ENCODE measurements at regions not wholly inside any gene's neighbourhood (a gene's known extent, or its start where the extent isn't known, plus 50 kb on each side); places are given as distances from the start of the nearest gene placed in this dataset.
"Not testable (repeated sequence)": the region's sequence is repeated elsewhere in the genome, so short reads cannot be mapped to it uniquely, and the experiment has no call there.

DNA sequence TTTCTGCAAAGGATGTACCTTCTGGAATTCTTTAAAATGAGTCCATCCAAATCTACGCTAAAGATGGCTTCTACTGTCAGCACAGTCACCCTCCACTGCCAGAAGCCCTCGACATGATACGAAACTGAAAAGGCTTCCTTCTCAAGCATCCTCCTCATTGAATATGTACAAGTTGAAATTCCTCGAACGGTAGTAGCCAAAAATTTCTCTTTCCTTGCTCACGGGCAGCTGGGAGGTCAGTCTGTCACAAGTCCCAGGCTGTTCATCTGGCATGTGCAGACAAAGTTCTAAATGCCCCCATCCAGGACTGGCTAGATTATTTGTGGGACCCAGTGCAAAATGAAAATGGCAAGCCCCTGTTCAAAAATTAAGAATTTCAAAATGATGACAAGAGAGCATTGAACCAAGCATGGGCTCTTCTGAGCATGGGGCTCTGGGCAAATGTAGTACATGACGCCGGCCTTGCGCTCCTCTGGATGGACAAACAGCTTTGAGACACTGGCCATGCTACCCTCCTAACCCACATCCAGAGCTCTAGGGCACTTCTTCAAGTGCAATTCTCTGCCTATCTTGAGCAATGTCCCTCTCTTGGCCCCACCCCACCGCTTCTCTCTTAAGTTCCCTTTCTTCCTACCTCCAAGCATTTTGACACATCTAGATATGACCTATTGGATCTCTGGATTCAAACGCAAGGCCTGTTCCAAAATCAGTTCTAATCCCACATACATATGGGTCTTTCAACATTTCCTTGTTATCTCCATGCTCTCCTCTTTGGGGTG lies 78.9 kb upstream of the FLT1 start:
- no peak for DNase-seq (ENCODE audit: low read depth)

DNA sequence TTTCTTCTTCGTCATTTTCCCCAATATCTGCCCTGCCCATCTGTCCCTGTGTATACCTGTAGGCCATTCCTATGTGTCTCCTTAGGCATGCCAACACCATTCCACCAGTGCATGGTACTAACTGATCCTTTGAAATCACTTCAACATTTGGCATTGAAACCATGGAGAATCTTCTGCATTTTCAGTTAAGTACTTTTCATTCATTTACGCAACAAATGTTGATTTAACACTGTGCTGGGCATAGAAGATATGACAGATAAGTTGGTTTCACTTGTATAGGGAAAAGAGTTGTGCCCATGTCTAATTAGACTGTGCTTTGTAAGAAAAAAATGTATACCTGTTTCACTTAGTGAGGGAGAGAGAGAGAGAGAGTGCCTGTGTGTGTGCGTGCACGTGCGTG lies 77.9 kb upstream of the FLT1 start:
- DNase-seq (ENCODE audit: low read depth): no peak

DNA sequence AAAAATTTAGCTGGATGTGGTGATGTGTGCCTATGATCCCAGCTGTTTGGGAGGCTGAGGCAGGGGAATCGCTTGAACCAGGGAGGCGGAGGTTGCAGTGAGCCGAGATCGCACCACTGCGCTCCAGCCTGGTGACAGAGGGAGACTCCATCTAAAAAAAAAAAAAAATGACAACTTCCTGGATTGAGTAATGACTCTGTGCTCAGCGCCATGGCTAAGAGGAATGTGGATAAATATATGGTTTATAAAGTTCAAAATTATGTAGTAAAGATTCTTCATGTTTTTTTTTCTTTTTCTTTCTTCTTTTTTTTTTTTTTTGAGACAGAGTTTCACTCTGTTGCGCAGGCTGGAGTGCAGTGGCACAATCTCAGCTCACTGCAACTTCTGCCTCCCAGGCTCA lies 75.4 kb upstream of the FLT1 start:
- not testable (repeated sequence) for DNase-seq (ENCODE audit: low read depth)

DNA sequence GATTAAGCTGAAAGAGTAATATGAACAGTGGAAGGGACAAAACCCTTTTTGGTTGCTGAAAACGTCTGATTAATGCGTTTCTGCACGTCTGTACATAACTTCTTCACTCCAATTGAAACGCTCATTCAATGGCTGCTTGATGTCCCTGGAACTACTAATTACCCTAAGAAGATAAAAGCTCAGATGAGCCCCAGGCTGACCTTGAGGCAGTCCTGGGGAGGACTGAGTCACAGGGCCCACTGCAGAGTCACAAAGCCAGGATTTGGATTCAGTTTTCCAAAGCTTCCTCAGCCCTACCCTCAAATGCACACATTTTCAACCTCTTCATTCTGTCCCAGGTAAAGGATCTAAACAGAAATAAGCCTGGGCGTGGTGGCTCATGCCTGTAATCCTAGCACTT lies 75.0 kb upstream of the FLT1 start:
- DNase-seq (ENCODE audit: low read depth): peak; percentile 9

DNA sequence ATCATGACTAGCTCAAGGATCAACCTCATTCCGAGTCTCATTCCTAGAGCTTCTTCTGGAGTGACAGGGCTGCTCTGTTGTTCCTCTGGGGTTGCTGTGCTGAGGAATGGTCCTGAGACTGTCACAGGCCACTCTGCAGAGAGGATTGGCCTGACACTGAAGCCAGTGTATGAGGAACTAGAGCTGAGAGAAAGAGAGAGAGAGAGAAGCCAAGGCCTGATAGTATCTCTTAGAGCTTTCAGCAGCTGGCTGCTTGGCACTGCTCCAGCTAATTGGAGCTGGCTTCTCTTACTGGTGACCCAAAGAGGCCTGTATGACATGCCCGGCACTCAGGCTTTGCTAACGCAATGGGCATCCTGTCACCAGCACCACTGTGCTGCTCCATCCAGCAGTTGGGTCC lies 73.4 kb upstream of the FLT1 start:
- DNase-seq (ENCODE audit: low read depth): no peak

DNA sequence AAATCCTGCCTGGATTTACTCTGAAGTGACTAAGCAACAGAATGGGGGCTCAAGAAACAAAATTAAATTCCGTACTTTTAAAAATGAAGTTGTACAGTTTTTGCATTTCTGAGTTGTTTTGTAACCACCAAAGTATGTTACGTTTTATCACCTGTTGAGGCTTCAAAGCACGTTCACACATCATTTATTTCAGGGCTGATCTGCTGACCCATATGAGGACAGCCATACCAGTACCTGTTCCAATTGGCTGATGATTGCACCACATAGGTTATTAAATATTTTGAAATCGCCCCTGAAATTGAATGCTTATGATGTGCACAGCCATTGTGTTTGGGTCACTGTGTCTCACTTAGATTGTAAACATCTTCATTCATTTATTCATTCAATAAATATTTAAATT lies 72.0 kb upstream of the FLT1 start:
- DNase-seq (ENCODE audit: low read depth): no peak

DNA sequence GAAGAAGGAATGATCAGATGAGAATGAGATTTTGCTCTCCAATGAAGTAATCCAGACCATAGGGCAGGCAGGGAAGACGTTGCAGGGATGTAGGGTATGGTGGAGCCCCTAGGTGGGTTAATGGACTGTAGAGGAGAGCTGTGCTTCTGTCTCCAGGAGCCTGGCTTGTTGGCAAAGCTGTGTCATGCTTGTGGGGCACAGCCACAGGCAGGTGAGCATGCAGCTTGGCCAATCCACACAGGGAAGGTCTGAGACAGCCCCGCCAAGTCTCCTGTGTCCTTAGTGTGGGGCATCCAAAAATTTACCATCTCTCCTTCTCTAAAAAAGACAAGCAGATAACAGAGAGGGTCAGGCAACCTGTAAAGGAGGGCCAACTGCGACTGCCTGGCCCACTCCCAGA lies 71.4 kb upstream of the FLT1 start:
- no peak for DNase-seq (ENCODE audit: low read depth)

DNA sequence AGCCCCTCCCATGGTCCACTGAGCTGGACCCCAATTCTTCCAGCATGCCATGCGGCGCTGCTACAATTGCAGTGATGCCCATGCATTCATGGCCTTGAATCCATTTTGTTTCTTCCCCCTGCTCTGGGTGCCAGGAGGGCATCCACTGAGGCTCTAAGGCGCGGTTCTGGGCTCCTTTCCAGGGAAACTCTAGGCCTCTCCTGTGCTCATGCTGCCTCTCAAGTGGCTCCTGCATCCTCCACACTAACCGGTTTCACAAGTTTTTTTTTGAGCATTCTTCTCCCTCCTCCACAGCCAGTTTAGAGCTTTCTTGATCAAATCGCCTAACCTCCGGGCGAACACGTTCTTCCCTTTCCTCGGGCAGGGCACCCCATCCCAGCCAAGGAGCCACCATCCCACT lies 69.1 kb upstream of the FLT1 start:
- DNase-seq (ENCODE audit: low read depth): no peak

DNA sequence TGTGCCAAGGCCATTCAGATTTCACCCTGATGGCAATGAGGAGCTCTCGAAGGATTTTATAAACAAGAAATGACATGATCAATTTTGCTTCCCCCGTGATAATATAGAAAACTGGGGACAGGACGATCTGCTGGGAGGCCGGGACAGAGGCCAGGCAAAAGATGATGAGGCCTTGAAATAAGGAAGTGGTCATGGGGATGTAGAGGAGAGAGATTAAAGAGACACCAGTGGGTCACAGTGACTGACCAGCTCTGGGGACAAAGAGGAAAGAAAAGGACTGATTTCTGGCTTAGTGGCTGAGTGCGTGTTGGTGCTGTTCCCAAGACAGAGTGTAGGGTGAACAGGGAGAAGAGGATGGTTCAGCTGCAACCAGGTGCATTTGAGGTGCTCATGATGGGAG lies 68.7 kb upstream of the FLT1 start:
- no peak for DNase-seq (ENCODE audit: low read depth)

DNA sequence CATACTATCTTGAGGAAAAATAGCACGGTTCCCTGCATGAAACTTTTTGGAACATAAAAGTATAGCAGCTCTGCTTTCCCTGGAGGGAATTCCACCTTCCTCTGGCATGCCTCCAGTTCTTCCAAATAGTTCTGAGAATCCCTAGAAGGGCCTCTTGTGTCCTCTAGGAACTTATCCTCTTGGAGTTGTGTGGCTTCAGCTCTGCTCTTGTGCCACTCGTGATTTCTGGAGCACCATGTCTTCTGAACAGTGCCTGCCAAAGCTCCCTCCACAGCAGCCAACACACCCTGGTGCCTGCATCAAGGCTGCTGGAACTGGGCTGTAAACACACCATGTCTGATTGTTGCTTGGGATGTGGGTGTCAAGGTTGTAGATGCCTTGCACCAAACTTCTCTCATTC lies 65.7 kb upstream of the FLT1 start:
- DNase-seq (ENCODE audit: low read depth): no peak

DNA sequence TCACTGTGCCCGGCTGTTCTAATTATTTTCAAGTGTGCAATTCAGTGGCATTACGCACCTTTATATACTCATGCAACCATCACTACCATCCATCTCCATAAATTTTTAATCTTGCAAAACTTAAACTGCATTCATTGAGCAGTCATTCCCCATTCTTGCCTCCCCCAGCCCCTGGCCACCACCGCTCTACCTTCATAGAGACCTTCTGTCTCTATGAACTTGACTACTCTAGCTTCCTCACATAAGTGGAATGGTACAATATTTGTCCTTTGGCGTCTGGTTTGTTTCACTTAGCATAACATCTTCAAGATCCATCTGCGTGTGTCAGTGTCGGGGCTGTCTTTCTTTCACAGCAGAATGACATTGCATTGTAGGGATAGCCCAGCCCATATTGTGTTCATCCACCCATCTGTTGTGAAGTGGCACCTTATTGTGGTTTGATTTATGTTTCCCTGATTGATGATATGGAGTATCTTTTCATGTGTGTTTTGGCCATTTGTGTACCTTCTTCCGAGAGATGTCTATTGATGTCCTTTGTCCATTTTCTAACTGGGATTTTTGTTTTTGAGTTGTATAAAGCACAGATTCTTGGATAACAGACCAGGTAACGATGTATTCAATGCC lies 64.8 kb upstream of the FLT1 start:
- no peak for DNase-seq (ENCODE audit: low read depth)

DNA sequence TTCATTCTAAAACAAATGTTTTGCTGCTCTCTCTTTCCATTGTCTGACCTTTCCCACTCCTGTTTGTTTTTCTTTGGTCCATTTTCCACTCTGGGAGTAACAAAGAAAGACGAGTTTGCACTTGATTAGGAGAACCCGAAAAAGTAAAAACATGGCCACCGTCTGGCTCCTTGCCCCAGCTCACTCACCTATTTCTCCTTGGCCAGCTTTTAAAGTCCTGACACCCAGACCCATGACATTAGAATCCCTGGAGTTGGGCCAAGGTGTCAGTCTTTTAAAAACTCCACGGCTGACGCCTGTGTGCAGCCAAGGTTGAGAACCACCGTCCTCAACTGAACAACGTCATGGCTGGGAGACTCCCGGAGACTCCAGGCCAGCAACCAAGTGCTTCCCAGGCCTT lies 63.6 kb upstream of the FLT1 start:
- no peak for DNase-seq (ENCODE audit: low read depth)

DNA sequence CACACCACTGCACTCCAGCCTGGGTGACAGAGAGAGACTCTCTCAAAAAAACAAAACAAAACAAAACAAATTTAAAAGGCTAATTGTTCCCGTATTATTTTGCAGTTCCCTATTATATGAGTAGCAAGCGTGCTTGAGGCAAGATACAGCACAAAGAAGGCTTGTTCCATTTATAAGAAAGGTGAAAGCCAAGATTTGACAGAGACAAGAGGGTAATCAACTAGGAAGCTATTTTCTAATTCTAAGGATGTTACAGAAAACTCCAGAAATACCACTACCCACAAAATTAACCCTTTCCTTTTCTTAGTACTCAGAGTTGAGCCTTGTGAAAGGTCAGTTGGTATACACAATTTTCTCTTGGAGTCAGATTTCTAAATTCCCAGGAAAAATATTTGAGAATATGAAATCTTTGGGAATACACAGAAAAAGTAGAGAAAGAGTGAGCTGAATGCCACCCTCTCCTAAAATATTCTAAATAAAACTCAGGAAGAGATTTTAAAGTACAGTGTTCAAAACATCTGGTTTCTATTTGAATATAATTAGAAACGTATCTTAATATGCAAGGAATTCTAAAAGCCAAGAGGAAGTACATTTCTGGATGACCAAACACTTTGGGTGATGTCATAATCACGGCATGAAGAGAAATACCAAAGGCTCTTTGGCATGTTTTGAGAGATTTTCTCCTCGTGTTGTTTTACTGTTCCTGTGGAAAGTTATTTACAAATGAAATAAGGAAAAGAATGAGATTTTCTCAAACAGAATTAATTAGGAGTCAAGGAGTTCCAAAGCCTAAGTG lies 63.0 kb upstream of the FLT1 start:
- DNase-seq (ENCODE audit: low read depth): peak; percentile 79

DNA sequence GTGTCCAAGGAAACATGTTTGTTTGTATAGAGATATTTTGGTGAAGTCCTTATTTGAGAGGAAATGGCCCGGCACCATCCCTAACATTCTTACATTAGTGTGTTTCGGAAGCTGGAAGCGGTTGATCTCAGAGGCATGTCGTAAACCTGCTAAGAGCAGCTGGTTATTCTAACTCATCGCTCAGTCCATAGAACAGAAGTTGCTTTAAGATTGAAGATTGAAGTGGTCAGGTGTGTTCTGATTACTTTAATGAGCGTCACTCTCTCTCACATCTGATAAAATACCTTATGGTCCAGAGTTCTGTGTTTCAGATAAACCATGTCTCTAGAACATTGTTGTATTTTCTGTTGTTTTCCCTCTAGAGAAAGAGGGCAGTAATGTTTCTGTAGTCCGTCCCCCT lies 60.2 kb upstream of the FLT1 start:
- DNase-seq (ENCODE audit: low read depth): no peak

DNA sequence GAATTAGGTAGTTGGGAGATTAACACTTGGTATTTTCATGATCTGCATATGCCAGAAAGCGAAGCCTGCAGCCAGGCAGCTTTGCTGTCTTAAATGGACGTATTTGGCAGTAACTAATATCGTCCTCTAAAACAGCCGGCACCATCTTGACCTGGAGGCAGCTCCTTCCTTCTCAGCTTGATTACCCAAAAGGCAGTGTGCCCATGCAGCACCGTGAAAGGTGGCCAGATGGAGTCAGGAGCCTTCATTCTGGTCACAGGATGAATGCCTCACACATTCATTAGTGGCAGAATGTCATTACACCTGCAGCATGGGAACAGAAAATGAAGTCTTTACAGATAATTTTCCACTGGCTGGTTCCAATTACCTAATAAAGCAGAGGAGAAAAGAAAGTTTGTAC lies 59.0 kb upstream of the FLT1 start:
- no peak for DNase-seq (ENCODE audit: low read depth)

DNA sequence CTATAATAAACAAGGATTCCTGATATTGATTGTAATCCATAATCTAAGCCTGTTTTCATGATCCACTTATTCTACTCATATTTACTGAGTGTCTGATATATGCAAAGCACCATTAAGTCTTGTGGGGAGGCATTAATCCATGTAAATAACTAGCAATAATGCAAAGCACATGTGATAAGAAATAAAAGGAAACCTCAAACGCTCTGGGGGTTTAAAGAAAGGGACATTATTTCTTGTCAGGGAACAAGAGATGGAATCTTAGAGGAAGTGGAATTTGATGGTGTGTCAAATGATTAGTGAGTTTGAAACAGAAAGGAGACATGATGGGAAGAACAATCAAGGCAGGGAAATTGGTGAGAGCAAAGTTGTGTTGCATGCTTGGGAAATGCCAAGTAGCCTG lies 57.4 kb upstream of the FLT1 start:
- no peak for DNase-seq (ENCODE audit: low read depth)

DNA sequence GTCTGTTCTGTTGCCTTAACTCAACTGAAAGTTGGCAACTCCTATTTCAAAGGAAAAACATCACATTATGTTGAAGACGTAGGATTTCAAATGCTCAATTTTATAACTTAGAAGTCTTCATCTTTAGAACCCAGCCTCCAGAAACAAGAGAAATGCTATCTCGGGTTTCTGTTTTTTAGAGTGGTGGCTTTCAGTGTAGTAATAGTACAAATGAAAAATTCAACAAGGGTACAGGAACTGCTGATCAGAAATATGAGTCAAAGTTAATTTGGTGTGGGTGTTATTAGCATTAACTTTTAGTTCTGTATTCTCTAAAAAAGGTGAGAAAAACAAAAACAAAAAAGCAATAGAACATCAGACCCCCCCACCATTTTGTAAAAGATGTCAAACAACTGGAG lies 56.6 kb upstream of the FLT1 start:
- DNase-seq (ENCODE audit: low read depth): no peak

DNA sequence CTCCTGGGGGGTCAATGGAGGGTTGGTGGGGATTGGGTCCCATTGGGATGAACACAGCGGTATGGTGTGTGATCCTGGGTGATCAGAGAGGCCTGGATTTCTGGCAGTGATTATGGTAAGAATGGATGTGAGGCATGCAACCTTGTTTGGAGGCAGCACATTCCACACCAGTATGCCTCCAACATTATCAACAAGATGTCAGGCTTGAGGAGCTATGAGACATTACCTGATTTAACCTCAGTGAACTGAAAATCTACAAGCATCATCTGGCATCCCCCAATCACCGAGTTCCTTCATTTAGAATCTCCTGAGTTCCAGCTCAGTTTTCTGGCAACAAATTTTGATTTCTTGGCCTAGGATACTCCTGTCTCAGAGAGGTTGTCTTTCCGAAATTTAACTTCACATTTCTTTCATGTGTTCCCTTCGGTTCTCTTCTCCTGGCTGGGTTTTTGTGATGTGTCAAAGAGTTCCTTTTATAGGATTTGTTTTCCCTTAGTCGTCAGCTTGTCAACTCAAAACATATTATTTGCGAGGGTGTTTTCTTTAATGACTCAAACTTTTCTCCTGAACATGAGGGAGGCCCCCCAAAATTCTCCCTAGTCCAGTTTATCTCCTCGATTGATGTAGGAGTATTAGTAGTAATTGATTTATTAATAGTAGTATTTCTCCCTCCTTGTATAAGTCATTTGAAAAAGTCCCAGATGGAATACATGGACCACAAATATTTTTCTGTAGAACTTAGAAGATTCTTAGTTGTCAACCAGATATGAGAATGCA lies 56.0 kb upstream of the FLT1 start:
- DNase-seq (ENCODE audit: low read depth): no peak

DNA sequence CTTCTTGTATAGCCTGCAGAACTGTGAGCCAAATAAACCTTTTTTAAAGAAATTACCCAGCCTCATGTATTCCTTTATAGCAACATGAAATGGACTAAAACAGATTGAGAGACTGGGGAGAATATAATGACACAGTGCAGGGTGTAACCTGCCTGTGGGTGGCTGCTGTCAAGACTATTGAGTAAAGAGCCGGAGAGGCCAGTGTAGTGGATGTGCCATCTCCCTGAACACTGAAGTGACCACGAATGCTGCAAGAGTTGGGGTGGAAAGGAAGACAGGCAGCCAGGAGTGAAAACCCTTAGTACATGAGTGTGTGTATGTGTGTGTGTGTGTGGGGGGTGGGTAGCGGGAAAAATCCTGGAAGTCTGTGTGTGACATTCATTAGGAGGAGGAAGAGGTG lies 55.2 kb upstream of the FLT1 start:
- no peak for DNase-seq (ENCODE audit: low read depth)

DNA sequence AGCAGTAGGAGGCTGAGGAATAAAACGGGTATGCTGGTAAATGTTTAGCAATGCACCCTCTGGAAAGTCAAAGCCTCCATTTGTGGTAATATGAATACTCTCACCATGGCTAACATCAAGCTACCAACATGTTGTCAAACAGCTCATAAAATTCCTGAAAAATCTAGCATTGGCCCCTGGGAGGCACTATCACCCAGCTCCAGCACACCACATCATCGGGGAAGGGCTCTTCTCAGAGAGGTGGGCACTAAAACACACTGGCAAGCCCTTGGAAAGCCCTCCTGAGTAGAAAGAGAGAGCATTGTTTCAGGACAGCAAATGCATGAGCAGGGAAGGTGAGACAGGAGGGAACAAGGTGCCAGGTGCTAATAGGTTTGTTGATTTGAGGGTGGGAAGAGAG lies 53.9 kb upstream of the FLT1 start:
- peak; percentile 28 for DNase-seq (ENCODE audit: low read depth)

DNA sequence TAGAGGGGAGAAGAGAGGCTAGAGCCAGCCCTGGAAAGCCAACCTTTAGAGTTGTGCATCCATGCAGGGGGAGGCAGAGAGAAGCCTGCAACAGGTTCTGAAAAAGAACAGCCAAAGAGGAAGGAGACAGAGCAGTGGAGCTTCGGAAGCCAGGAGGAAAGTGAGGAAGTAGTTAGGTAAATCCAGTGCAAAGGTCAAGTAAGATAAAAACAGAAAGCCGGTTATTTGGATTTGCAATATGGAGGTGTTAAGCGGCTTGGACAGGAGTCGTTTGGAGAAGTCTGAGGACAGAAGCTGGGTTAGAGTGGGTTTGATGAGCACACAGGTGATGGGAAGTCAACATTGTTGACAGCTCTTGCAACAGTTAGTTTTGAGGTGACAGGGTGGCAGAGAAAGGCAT lies 53.5 kb upstream of the FLT1 start:
- no peak for DNase-seq (ENCODE audit: low read depth)

DNA sequence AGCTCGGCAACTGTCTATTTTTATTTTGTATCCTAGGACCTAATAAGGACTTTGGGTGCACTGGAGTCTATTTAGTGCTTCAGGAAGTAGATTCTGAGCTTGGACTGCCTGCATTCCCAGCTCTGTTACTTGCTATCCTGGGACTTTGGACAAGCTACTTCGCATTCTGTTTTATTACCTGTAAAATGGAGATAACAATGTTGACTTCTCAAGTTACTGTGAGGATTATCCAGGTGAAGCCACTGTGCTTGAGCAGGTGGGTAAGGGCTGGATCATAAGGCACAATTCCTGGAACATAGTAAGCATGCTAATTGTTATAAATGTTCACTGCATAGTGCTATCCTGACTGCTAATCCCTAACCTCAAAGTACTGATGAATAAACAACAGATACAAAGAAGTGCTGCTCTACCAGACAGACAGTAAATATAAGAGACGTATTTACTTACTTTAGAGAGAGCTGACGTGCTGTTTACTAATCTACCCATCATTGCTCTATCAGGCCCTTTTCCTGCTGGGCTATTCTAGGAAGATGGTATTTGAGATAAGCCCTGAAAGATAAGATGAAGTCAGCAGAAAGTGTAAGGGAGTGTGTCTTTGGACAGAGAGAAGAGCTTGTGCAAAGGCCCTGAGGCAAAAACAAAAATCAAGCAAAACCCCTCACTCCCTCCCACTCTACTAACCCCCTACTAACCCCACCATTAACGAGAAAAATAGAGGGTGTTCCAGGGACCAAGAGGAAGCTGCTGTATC lies 50.8 kb upstream of the FLT1 start:
- no peak for DNase-seq (ENCODE audit: low read depth)

Data from ELR (cell line).